ENCODE measurements at regions not wholly inside any gene's neighbourhood (a gene's known extent, or its start where the extent isn't known, plus 50 kb on each side); places are given as distances from the start of the nearest gene placed in this dataset.
A peak's percentile ranks its signal among the peaks of the same experiment; 100 is the strongest.
"Not testable (repeated sequence)": the region's sequence is repeated elsewhere in the genome, so short reads cannot be mapped to it uniquely, and the experiment has no call there.

- FAIRE-seq (no peak), DNase-seq (ENCODE audit: insufficient read length, low spot score) (no peak)
Measured at GRCh38 chrX:81348388-81348787, 146.5 kb downstream of the SH3BGRL start.

GRCh38 chrX:81354954-81355353, 153.1 kb downstream of the SH3BGRL start:
- FAIRE-seq: no peak
- DNase-seq (ENCODE audit: insufficient read length, low spot score): no peak

DNA sequence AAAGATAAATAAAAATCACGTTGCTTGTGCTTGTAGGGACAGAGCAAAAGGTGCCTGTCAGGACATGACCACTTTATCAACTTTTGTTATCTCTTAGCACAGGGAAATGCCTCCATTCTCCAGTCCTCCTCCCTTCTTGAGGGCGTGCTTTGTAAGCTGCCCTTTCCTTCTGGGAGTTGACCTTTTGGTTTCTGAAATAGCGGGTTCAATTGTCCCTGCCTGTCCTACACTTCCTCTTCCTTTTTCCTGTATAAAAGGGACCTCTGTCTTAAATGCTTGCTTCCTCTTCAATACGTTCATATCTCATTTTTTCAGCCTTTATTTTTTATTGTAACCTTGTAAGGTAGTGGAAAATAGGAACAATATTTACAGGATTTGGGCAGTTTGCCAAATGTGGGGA, 153.5 kb downstream of the SH3BGRL start:
- DNase-seq (ENCODE audit: insufficient read length, low spot score): no peak
- FAIRE-seq: no peak

GRCh38 chrX:81367291-81367690, 165.4 kb downstream of the SH3BGRL start:
- DNase-seq (ENCODE audit: insufficient read length, low spot score) (no peak), FAIRE-seq (no peak)

GRCh38 chrX:81377329-81377728, 175.4 kb downstream of the SH3BGRL start:
- FAIRE-seq: peak; percentile 79
- DNase-seq (ENCODE audit: insufficient read length, low spot score): no peak

DNA sequence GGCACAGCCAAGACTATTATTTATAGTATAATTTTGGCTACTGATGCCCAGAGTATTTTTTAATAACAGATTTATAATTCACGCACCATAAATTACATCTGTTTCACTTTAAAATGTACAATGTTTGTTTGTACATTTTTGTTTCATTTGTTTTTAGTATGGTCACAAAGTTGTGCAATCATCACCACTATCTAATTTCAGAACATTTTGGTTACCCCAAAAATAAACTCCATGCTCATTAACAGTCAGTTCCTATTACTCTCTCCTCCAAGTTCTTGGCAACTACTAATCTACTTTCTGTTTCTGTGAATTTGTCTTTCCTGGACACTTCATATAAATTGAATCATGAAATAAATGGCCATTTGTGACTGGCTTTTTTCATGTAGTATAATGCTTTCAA, 176.7 kb downstream of the SH3BGRL start:
- no peak for FAIRE-seq
- DNase-seq (ENCODE audit: insufficient read length, low spot score): no peak

DNA sequence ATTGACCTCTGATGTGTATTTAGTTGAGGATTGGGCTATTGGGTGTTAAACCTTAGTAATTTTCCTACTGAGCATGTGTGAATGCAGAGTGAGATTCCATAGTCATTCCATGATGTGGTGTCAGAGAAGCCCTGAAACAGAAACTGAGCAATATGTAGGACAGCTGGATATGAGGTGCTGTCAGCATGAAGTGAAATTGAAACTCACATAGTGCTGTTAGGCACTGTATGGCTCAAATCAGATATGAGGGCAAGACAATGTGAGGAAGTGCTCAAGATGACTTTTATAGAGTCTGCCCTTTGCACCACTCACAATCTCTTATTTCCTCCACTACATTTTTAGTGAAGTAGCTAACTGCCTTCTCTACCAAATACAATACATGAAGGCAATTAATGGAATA, 188.3 kb downstream of the SH3BGRL start:
- FAIRE-seq (peak; percentile 68), DNase-seq (ENCODE audit: insufficient read length, low spot score) (no peak)

- FAIRE-seq (no peak), DNase-seq (ENCODE audit: insufficient read length, low spot score) (no peak)
Measured at GRCh38 chrX:81392396-81392795, 190.5 kb downstream of the SH3BGRL start.

DNA sequence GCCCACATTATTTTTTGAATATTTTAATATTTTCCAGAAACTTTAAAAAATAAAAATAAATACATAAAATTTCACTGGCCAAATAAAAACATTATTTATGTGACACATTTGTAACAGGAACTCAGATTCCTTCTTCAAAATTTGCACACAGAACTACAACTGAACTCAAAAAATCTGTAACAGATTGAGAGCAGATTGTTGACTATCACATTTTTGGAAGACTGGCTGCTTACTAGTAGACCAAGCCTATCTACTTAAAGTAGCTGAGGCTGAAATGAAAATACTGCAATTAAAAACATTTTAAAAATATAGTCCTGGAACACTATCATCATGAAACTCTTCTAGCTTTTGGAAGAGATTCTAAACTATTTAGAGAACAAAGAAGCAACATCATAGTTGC, 203.9 kb downstream of the SH3BGRL start:
- no peak for FAIRE-seq
- DNase-seq (ENCODE audit: insufficient read length, low spot score): no peak

GRCh38 chrX:81411517-81411916, 209.6 kb downstream of the SH3BGRL start:
- DNase-seq (ENCODE audit: insufficient read length, low spot score) (no peak), FAIRE-seq (no peak)

DNA sequence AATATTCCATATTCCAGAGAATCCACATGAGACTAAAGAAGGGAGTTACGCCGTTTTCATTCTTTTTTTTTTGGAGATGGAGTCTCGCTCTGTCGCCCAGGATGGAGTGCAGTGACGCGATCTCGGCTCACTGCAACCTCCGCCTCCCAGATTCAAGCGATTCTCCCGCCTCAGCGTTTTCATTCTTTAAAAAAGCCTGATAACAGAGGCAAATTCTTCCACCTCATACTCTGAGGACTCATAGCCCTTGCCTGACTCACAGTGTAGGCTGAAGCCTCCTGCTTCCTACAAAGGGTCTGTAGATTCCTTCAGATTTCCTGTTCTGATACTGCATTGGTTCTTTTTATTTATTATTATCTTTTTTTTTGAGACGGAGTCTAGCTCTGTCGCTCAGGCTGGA, 210.5 kb downstream of the SH3BGRL start:
- DNase-seq (ENCODE audit: insufficient read length, low spot score): no peak
- FAIRE-seq: no peak

DNA sequence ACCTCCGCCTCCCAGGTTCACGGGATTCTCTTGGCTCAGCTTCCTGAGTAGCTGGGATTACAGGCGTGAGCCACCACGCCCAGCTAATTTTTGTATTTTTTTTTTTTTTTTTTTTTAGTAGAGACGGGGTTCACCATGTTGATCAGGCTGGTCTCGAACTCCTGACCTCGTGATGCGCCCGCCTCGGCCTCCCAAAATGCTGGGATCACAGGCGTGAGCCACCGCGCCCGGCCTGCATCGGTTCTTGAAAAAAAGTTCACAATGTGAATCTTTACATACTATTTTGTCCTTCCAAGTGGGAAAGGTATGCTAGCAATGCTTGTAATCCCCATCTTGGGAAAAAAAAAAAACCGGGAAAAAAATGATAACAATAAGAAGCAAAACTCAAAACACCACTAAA, 211.0 kb downstream of the SH3BGRL start:
- not testable (repeated sequence) for FAIRE-seq; DNase-seq (ENCODE audit: insufficient read length, low spot score)

DNA sequence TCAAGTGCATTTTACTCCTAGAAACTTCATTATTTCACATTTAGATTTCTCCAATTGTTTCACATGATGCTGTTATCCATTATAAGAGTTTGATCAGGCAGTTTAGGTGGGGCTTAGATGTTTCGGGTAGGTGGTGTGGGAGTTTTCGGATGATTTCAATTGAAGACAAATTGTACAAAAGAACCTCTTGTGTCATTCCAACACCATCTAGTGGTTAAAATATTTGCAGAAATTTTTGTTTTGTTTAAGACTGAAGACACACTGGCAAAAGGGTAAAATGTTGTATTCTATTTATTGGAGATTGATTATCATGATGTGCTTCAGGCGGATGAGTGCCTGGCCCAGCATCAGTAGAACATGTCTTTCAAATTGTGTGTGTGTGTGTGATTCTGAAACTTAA, 212.7 kb downstream of the SH3BGRL start:
- FAIRE-seq (no peak), DNase-seq (ENCODE audit: insufficient read length, low spot score) (no peak)
